OCI-LY7 (cell line): ENCODE measurements at regions not wholly inside any gene's neighbourhood (a gene's known extent, or its start where the extent isn't known, plus 50 kb on each side); places are given as distances from the start of the nearest gene placed in this dataset.

Source experiments
- BruUV-seq: library from RNA; stranded (reverse); fragments of 400-500 nt; replicated peaks from 2 replicates; lab custom pipeline; 2021; lab: Mats Ljungman, UMichigan
- CTCF ChIA-PET: fragments of 300-600 bp; sonication (Branson Sonifier 250); formaldehyde crosslinking; loops from one replicate; lab custom pipeline; 2022; ENCODE audit warnings: antibody characterized with exemption; ENCODE audit not compliant: unreplicated experiment; lab: Charles Lee
- POLR2A ChIA-PET: fragments of 300-600 bp; sonication (Branson Sonifier 250); formaldehyde crosslinking; loops from one replicate; lab custom pipeline; 2022; ENCODE audit warnings: antibody characterized with exemption; lab: Charles Lee
- DNase-seq: peaks from one replicate; pipeline ENCODE4 v3.0.0-alpha.2; 2015; ENCODE audit warnings: low spot score
- H2AFZ ChIP-seq: fragments of 200-600 bp; sonication (generic), shearing (Covaris generic); 2 replicates; pipeline ENCODE4 v1.6.1; 2014; ENCODE audit warnings: mild to moderate bottlenecking, antibody characterized with exemption, low read length, moderate library complexity
- H3K27ac ChIP-seq: fragments of 200-600 bp; sonication (generic); 2 replicates; pipeline ENCODE4 v1.5.1; 2014; ENCODE audit warnings: mixed run types, low read depth, mild to moderate bottlenecking, moderate library complexity, low read length, inconsistent platforms; ENCODE audit not compliant: poor library complexity, severe bottlenecking
- H3K36me3 ChIP-seq: fragments of 200-600 bp; sonication (generic); 2 replicates; pipeline ENCODE4 v1.6.1; 2014; ENCODE audit warnings: mild to moderate bottlenecking, antibody characterized with exemption, low read length, moderate library complexity, mixed read lengths; ENCODE audit not compliant: insufficient read depth
- H3K4me1 ChIP-seq: fragments of 200-600 bp; sonication (generic); 2 replicates; pipeline ENCODE4 v1.5.1; 2014; ENCODE audit warnings: mild to moderate bottlenecking, low read length; ENCODE audit not compliant: insufficient read depth, poor library complexity, severe bottlenecking
- H3K4me2 ChIP-seq: fragments of 200-600 bp; sonication (generic); 2 replicates; pipeline ENCODE4 v1.6.1; 2014; ENCODE audit warnings: mild to moderate bottlenecking, low read length
- H3K4me3 ChIP-seq: fragments of 200-600 bp; sonication (generic); 2 replicates; pipeline ENCODE4 v1.5.1; 2014; ENCODE audit warnings: mild to moderate bottlenecking, low read depth, low read length; ENCODE audit not compliant: poor library complexity, severe bottlenecking
- H3K79me2 ChIP-seq: fragments of 200-600 bp; sonication (generic); 2 replicates; pipeline ENCODE4 v1.6.1; 2016; ENCODE audit warnings: low read depth, mild to moderate bottlenecking, low read length, moderate library complexity, mixed read lengths; ENCODE audit not compliant: insufficient read depth
- H3K9me2 ChIP-seq: fragments of 200-600 bp; sonication (generic); 2 replicates; pipeline ENCODE4 v1.6.1; 2016; ENCODE audit warnings: mild to moderate bottlenecking, low read length, mixed read lengths; ENCODE audit not compliant: insufficient read depth
- H3K9me3 ChIP-seq: fragments of 200-600 bp; sonication (generic); 2 replicates; pipeline ENCODE4 v1.6.1; 2014; ENCODE audit warnings: mild to moderate bottlenecking, mixed run types, low read length, mixed read lengths
- H4K20me1 ChIP-seq: fragments of 200-600 bp; sonication (generic); 2 replicates; pipeline ENCODE4 v1.6.1; 2014; ENCODE audit warnings: mild to moderate bottlenecking, antibody characterized with exemption, low read length, moderate library complexity, mixed read lengths; ENCODE audit not compliant: insufficient read depth
- EZH2phosphoT487 ChIP-seq: fragments of 200-600 bp; sonication (generic); IDR thresholded peaks from 2 replicates; pipeline ENCODE4 v1.6.1; 2018; ENCODE audit warnings: low read depth, borderline replicate concordance, mild to moderate bottlenecking, mixed run types, antibody characterized with exemption, low read length, moderate library complexity, mixed read lengths
- intact Hi-C: fragments of 100-400 bp; cut with micrococcal nuclease; formaldehyde crosslinking; loops from one replicate; pipeline ENCODE4 v1.10.0; 2022; ENCODE audit not compliant: unreplicated experiment
- TF ChIP-seq, protein P1 (sequence below): fragments of 200-600 bp; sonication (generic); conservative IDR thresholded peaks from 2 replicates; pipeline ENCODE4 v1.5.1; 2014; ENCODE audit warnings: mild to moderate bottlenecking, antibody characterized with exemption, low read length, moderate library complexity, mixed read lengths

DNA sequence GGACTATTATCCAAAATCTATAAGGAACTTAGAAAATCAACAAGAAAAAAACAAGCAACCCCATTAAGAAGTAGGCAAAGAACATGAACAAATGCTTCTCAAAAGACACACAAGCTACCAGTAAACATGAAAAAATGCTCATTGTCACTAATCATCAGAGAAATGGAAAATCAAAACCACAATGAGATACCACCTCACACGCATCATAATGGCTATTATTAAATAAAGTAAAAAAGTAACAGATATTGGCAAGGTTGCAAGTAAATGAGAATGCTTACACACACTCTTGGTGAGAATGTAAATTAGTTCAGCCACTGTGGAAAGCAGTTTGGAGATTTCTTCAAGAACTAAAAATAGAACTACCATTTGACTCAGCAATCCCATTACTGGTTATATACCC, 167.0 kb upstream of the DMRTA1 start:
- Histone ChIP-seq H3K79me2 (no peaks in the 10 kb centered on the region), H2AFZ (no peak overlapping the region), H3K27ac (no peak overlapping the region), H3K4me2 (no peak overlapping the region), H3K36me3 (no peaks in the 10 kb centered on the region), H3K4me3 (no peak overlapping the region), H3K4me1 (no peaks in the 10 kb centered on the region), H4K20me1 (no peaks in the 10 kb centered on the region), H3K9me3 (no peaks in the 10 kb centered on the region), H3K9me2 (no peaks in the 10 kb centered on the region)
- TF ChIP-seq, protein P1, sequence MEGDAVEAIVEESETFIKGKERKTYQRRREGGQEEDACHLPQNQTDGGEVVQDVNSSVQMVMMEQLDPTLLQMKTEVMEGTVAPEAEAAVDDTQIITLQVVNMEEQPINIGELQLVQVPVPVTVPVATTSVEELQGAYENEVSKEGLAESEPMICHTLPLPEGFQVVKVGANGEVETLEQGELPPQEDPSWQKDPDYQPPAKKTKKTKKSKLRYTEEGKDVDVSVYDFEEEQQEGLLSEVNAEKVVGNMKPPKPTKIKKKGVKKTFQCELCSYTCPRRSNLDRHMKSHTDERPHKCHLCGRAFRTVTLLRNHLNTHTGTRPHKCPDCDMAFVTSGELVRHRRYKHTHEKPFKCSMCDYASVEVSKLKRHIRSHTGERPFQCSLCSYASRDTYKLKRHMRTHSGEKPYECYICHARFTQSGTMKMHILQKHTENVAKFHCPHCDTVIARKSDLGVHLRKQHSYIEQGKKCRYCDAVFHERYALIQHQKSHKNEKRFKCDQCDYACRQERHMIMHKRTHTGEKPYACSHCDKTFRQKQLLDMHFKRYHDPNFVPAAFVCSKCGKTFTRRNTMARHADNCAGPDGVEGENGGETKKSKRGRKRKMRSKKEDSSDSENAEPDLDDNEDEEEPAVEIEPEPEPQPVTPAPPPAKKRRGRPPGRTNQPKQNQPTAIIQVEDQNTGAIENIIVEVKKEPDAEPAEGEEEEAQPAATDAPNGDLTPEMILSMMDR: no peak
- no peak for TF ChIP-seq EZH2phosphoT487
- ChIA-PET POLR2A (no interaction called here), CTCF (no interaction called here)
- no peak for DNase-seq
- intact Hi-C loops: no loop called here
- no TSS peak for BruUV-seq

DNA sequence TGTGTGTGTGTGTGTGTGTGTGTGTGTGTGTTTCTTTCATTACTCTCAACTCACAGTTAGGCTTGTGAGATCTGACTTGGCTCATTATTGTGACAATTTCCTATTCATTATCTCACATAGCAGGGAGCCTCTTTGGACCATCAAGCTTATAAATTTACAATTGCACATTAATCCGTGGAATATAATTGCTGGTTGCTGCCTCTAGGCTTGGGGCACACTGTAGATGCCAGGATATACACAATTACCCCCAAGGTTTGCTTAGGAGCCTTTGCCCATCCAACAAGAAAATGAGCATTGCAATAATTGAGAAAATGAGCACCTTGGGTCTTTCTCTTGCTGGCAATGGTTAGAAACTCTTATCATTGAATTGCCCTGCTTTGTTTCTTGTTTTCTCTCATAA, 161.6 kb upstream of the DMRTA1 start:
- BruUV-seq: no TSS peak
- no peak for DNase-seq
- ChIA-PET POLR2A (interaction anchor here (0.5 kb wide), 1 partner anchor 492 kb away, joined by 3 read pairs; no protein-coding TSS in a partner anchor), CTCF (no interaction called here)
- Histone ChIP-seq H3K4me2 (no peak overlapping the region), H3K79me2 (no peaks in the 10 kb centered on the region), H3K4me1 (no peaks in the 10 kb centered on the region), H3K4me3 (no peak overlapping the region), H3K27ac (no peak overlapping the region), H4K20me1 (no peaks in the 10 kb centered on the region), H3K36me3 (no peaks in the 10 kb centered on the region), H2AFZ (no peak overlapping the region), H3K9me2 (no peaks in the 10 kb centered on the region), H3K9me3 (no peaks in the 10 kb centered on the region)
- TF ChIP-seq EZH2phosphoT487: no peak
- TF ChIP-seq, protein P1: no peak
- intact Hi-C loops: no loop called here

DNA sequence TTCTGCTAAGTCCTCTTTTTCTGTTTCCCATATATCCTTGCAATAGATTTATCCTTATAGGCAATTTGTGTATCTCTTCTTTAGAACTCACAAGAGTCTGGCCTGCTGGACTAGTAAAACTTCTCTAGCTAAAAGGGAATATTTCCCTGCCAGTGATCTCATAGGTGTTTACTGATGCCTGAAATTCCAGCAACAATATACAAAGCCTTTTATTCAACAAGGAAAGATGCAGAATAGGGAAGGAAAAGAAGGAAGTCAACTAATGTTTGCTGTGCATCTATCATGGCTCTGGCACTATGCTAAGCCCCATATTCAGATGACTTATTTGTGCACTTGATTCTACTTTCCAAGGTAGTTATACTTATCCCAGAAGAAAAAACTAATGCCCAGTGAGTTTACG, 160.0 kb upstream of the DMRTA1 start:
- BruUV-seq: no TSS peak
- H4K20me1 ChIP-seq: no peaks in the 10 kb centered on the region
- intact Hi-C loops: no loop called here
- POLR2A ChIA-PET: interaction anchor here (0.7 kb wide), 1 partner anchor 301 kb away, joined by 3 read pairs; no protein-coding TSS in a partner anchor
- TF ChIP-seq, protein P1: no peak
- no peak for TF ChIP-seq EZH2phosphoT487
- no peaks in the 10 kb centered on the region for H3K79me2 ChIP-seq
- CTCF ChIA-PET: no interaction called here
- no peak overlapping the region for H2AFZ ChIP-seq
- no peaks in the 10 kb centered on the region for H3K9me3 ChIP-seq
- H3K4me3 ChIP-seq: no peak overlapping the region
- H3K4me1 ChIP-seq: no peaks in the 10 kb centered on the region
- no peak for DNase-seq
- H3K9me2 ChIP-seq: no peaks in the 10 kb centered on the region
- no peak overlapping the region for H3K27ac ChIP-seq
- no peaks in the 10 kb centered on the region for H3K36me3 ChIP-seq
- H3K4me2 ChIP-seq: no peak overlapping the region
